ENCODE measurements at regions not wholly inside any gene's neighbourhood (a gene's known extent, or its start where the extent isn't known, plus 50 kb on each side); places are given as distances from the start of the nearest gene placed in this dataset.

DNA sequence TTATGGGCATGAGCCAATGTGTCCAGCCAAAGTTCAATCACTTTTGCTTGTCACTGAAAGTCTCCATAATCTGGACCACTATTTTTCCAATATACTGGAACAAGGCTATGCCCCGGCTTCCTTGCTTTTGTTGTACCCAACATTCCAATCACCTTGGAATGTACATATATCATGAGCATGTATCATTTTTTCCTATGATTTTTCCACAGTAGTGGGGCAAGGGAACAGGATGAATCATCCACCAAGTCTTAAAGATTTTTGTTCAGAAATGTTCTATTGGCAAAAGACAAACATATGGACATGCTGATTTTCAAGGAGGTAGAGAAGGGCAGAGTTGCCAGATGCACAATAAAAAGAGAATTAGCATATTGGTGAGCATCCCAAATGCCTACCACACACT lies 548.1 kb upstream of the INTU start:
- Histone ChIP-seq H3K27ac (no peak overlapping the region), H3K4me3 (ENCODE audit: low read depth, low read length) (no peak overlapping the region), H3K27me3 (replicated peaks) (no peaks in the 10 kb centered on the region), H3K36me3 (replicated peaks) (no peaks in the 10 kb centered on the region)
- in situ Hi-C loops (cut with HindIII; ENCODE audit: low pct_ligation_motif_present, low sequenced_read_pairs): no loop called here
- TF ChIP-seq, protein P1, sequence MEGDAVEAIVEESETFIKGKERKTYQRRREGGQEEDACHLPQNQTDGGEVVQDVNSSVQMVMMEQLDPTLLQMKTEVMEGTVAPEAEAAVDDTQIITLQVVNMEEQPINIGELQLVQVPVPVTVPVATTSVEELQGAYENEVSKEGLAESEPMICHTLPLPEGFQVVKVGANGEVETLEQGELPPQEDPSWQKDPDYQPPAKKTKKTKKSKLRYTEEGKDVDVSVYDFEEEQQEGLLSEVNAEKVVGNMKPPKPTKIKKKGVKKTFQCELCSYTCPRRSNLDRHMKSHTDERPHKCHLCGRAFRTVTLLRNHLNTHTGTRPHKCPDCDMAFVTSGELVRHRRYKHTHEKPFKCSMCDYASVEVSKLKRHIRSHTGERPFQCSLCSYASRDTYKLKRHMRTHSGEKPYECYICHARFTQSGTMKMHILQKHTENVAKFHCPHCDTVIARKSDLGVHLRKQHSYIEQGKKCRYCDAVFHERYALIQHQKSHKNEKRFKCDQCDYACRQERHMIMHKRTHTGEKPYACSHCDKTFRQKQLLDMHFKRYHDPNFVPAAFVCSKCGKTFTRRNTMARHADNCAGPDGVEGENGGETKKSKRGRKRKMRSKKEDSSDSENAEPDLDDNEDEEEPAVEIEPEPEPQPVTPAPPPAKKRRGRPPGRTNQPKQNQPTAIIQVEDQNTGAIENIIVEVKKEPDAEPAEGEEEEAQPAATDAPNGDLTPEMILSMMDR (IDR thresholded peaks at IDR 0.05; ENCODE audit: low read depth, low read length, missing control alignments): no peak
- DNase-seq: no peak

DNA sequence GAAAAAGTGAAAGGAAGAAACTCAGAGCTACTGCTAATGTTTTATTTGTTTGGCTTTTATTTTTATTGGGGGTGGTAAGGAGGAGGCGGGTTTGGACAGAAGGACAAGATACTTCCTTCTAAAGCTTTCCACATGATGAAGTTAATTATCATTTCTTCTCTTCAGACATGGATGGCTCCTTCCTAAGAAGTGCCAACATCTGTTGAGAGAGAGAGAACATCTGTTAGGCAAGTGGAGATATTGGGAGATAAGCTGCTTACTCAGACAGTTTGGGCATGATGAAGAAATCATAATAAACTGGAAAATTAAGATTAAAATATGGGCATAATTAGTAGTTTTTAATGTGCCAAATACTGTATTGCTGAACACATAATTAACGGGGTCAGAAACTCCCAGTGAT lies 535.7 kb upstream of the INTU start:
- no peak overlapping the region for H3K27ac ChIP-seq
- no peaks in the 10 kb centered on the region for H3K36me3 ChIP-seq (replicated peaks)
- in situ Hi-C loops (cut with HindIII; ENCODE audit: low pct_ligation_motif_present, low sequenced_read_pairs): no loop called here
- no peak overlapping the region for H3K4me3 ChIP-seq (ENCODE audit: low read depth, low read length)
- TF ChIP-seq, protein P1 (IDR thresholded peaks at IDR 0.05; ENCODE audit: low read depth, low read length, missing control alignments): no peak
- H3K27me3 ChIP-seq (replicated peaks): no peaks in the 10 kb centered on the region
- DNase-seq: no peak

DNA sequence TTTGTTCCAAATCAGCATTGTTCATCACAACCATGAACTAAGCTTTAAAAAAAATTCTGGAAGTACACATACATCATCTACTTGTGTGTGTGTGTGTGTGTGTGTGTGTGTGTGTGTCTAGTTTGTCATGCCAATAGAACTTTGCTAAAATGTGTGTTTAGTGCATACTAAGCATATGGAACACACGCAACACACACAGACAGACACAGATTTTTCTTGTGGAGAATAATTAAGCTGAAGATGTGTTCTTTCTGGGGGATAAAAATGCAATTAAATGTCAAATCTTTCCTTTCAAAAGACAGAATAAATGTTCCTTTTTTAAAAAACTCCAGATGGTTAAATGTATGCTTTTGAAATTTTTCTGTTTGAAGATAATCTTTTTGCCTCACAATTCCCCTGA lies 530.4 kb upstream of the INTU start:
- DNase-seq: no peak
- Histone ChIP-seq H3K27ac (no peak overlapping the region), H3K36me3 (replicated peaks) (no peaks in the 10 kb centered on the region), H3K27me3 (replicated peaks) (no peaks in the 10 kb centered on the region), H3K4me3 (ENCODE audit: low read depth, low read length) (no peak overlapping the region)
- TF ChIP-seq, protein P1 (IDR thresholded peaks at IDR 0.05; ENCODE audit: low read depth, low read length, missing control alignments): no peak
- in situ Hi-C loops (cut with HindIII; ENCODE audit: low pct_ligation_motif_present, low sequenced_read_pairs): no loop called here

DNA sequence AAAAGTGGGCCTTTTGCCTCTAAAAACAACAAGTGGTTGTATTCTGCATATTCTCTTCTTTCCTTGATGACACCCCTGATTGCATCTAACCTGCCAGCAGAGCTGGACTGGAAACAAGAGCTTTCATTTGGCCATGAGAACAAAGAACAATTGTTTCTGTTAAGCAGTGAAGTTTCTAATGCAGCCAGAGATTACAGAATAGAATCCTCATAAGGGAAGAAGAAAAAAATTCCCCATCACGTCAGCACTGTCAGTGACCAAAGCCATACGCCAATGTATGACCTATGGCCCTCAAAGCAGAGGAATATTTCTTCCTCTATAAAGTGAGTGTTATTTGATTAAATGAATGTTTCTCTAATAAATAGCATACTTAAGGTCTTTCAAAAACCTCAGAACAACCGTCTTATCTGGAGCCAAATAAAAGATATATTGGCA lies 529.1 kb upstream of the INTU start:
- TF ChIP-seq, protein P1 (IDR thresholded peaks at IDR 0.05; ENCODE audit: low read depth, low read length, missing control alignments): no peak
- in situ Hi-C loops (cut with HindIII; ENCODE audit: low pct_ligation_motif_present, low sequenced_read_pairs): no loop called here
- H3K27ac ChIP-seq: no peak overlapping the region
- H3K4me3 ChIP-seq (ENCODE audit: low read depth, low read length): no peak overlapping the region
- no peaks in the 10 kb centered on the region for H3K36me3 ChIP-seq (replicated peaks)
- H3K27me3 ChIP-seq (replicated peaks): no peaks in the 10 kb centered on the region
- no peak for DNase-seq

DNA sequence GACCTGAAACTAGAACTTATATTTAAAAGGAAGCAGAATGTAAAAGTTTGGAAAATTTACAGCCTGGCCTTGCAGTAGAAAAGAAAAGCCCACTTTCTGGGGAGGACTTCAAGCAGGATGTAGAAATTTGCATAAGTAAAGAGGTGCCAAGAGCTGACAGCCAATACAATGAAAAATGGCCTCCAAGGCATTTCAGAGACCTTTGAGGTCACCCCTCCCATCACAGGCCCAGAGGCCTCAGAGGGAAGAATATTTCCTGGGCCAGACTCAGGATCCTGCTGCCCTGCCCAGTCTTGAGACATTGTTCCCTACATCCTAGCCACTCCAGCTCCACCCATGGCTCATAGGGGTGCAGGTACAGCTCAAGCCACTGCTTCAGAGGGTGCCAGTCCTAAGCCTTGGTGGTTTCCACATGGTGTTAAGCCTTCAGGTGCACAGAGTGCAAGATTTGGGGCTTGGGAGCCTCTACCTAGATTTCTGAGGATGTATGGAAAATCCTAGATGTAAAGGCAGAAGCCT lies 518.9 kb upstream of the INTU start:
- Histone ChIP-seq H3K4me3 (ENCODE audit: low read depth, low read length) (no peak overlapping the region), H3K27me3 (replicated peaks) (no peaks in the 10 kb centered on the region), H3K27ac (no peak overlapping the region), H3K36me3 (replicated peaks) (no peaks in the 10 kb centered on the region)
- no peak for DNase-seq
- TF ChIP-seq, protein P1 (IDR thresholded peaks at IDR 0.05; ENCODE audit: low read depth, low read length, missing control alignments): no peak
- in situ Hi-C loops (cut with HindIII; ENCODE audit: low pct_ligation_motif_present, low sequenced_read_pairs): no loop called here

DNA sequence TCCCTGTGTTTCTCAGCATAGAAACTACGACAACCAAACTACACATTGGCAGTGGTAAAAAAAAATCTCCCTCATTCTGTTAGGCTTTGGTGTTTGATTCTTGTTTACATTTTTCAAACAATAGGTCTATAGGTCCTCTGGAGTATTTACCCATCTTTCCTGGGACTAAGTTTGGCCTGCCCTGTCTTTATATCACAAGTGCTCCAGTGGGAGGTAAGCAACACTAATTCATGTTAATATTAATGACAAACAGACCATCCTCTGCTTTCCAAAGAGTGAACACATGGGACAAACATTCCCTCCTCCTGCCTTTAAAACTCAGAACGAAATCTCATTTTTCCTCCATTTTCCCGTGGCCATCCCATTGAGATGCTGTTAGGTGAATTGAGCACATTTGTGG lies 514.1 kb upstream of the INTU start:
- DNase-seq: no peak
- in situ Hi-C loops (cut with HindIII; ENCODE audit: low pct_ligation_motif_present, low sequenced_read_pairs): no loop called here
- no peak overlapping the region for H3K27ac ChIP-seq
- TF ChIP-seq, protein P1 (IDR thresholded peaks at IDR 0.05; ENCODE audit: low read depth, low read length, missing control alignments): no peak
- H3K36me3 ChIP-seq (replicated peaks): no peaks in the 10 kb centered on the region
- no peak overlapping the region for H3K4me3 ChIP-seq (ENCODE audit: low read depth, low read length)
- no peaks in the 10 kb centered on the region for H3K27me3 ChIP-seq (replicated peaks)
